GM23248 (cell line): ENCODE measurements at regions not wholly inside any gene's neighbourhood (a gene's known extent, or its start where the extent isn't known, plus 50 kb on each side); places are given as distances from the start of the nearest gene placed in this dataset.

Experiments used
- EZH2 ChIP-seq: fragments of 200-600 bp; sonication (generic); IDR thresholded peaks from 2 replicates; pipeline ENCODE4 v1.6.1; 2018; ENCODE audit warnings: antibody characterized with exemption, mild to moderate bottlenecking; ENCODE audit not compliant: insufficient read depth, poor library complexity, severe bottlenecking
- EZH2phosphoT487 ChIP-seq: fragments of 200-600 bp; sonication (generic); IDR thresholded peaks from 2 replicates; pipeline ENCODE4 v1.6.1; 2018; ENCODE audit warnings: antibody characterized with exemption, moderate library complexity, mild to moderate bottlenecking, low read depth; ENCODE audit not compliant: insufficient read depth

- TF ChIP-seq EZH2phosphoT487 = no peak
- no peak for TF ChIP-seq EZH2
These were observed 76.3 kb upstream of the SEMA6A start for GRCh38 chr5:116650964-116651363.
